Fibroblast of the aortic adventitia (primary cell): ENCODE measurements at regions not wholly inside any gene's neighbourhood (a gene's known extent, or its start where the extent isn't known, plus 50 kb on each side); places are given as distances from the start of the nearest gene placed in this dataset.

ENCODE experiments used
- DNase-seq: peaks from one replicate; pipeline ENCODE4 v3.0.0-alpha.2; 2010; ENCODE audit warnings: low read depth
- H3K4me3 ChIP-seq: 2 replicates; pipeline ENCODE4 v1.5.1; 2011; ENCODE audit warnings: low read depth, mild to moderate bottlenecking, control low read depth, low read length, moderate library complexity
- TF ChIP-seq, protein P1 (sequence below): IDR thresholded peaks from 2 replicates; pipeline ENCODE4 v1.5.1; 2011; ENCODE audit warnings: mild to moderate bottlenecking, low read length, control low read depth, inconsistent platforms; ENCODE audit not compliant: insufficient read depth

DNA sequence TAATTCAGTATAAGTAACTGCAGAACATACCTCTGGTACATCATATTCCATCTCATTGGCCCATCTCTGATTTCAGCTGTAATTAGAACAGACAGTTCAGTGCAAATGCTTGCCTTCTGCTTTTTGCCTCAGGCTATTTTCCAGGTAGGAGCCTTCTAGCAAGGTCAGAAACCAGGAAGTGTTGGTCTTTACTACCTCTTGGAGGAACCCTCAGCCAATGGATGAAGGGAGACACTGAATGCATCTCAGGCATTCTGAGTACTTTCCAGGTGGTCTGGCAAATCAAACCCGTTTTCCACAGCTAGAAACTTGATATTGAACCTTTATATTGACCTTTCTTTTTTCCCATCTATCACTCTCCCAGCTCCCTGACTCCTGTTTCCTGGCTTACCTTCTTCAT lies 348.5 kb upstream of the SOX2 start:
- DNase-seq = no peak
- no peak overlapping the region for H3K4me3 ChIP-seq
- TF ChIP-seq, protein P1, sequence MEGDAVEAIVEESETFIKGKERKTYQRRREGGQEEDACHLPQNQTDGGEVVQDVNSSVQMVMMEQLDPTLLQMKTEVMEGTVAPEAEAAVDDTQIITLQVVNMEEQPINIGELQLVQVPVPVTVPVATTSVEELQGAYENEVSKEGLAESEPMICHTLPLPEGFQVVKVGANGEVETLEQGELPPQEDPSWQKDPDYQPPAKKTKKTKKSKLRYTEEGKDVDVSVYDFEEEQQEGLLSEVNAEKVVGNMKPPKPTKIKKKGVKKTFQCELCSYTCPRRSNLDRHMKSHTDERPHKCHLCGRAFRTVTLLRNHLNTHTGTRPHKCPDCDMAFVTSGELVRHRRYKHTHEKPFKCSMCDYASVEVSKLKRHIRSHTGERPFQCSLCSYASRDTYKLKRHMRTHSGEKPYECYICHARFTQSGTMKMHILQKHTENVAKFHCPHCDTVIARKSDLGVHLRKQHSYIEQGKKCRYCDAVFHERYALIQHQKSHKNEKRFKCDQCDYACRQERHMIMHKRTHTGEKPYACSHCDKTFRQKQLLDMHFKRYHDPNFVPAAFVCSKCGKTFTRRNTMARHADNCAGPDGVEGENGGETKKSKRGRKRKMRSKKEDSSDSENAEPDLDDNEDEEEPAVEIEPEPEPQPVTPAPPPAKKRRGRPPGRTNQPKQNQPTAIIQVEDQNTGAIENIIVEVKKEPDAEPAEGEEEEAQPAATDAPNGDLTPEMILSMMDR = no peak

DNA sequence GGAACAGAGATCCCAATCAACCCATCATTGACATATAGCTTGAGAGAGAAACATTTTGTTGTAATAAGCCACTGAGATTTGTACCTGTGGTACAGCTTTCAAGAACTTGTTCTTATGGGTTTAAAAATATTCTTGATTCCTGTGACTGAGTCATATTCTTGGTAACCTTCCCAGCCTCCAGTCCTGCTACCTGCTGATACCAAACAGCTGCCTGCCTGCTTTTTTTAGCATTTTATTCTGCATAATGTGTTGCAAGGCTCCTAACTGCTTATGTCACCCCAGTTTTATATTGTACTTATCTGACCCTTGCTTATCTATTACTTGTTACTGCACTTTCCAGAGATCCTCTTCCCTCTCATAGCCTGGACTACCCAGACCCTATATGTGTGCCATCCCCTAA lies 349.3 kb upstream of the SOX2 start:
- TF ChIP-seq, protein P1 = no peak
- no peak overlapping the region for H3K4me3 ChIP-seq
- peak; percentile 65 for DNase-seq

DNA sequence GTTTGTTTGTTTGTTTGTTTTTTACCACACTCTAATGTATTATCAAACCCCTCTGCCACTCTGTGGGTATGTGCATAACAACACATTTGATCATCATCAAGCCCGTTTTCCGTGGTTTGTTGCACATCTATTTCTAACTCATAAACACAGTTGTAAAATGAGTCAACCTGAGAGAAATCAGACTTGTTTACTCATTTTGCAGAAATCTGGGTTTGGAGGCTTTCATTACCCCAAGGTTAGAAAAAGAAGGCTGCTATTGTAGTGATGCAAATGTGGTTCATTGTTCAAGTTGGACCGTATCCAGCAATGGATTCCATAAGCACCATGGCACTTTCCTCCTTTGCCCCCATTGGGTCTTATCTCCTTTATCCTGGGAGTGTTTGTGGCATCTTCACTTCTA lies 353.2 kb upstream of the SOX2 start:
- TF ChIP-seq, protein P1 = no peak
- H3K4me3 ChIP-seq = no peak overlapping the region
- DNase-seq = no peak

DNA sequence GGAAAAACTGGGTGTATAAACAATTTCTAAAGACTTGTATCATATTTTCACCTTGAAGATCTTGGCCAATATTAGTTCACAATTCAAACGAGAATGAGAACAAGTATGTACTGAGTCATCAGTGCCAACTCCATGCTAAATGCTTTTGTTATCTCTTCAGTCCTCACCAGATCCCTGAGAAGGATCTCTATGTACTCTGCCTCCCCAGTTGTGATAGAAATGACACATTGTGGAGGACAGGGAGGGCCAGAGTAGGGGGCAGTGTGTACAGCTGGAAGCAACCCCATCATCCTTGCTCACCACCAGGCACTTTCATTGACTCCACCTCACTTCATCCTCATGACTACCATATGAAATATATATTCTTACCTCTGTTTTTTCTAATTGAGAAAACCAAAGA lies 353.7 kb upstream of the SOX2 start:
- TF ChIP-seq, protein P1 = no peak
- no peak for DNase-seq
- H3K4me3 ChIP-seq = no peak overlapping the region

DNA sequence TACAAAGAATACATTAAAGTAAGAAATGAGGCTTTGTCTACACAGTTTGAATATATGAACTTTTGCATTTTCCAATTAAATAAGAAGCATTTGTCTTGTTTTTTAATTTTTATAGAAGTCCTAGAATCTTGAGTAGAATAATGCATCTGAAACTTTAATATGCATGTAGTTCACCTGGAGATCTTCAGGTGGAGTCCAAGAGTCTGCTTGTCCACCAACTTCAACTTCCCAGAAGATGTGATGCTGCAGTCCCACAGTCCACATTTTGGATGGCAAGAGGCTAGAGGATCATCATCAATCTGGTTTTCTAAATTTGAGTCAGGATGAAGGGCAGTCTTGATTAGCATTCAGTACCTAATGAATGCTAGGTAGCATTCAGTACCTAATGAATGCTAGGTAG lies 357.6 kb upstream of the SOX2 start:
- no peak for DNase-seq
- no peak overlapping the region for H3K4me3 ChIP-seq
- TF ChIP-seq, protein P1 = no peak

DNA sequence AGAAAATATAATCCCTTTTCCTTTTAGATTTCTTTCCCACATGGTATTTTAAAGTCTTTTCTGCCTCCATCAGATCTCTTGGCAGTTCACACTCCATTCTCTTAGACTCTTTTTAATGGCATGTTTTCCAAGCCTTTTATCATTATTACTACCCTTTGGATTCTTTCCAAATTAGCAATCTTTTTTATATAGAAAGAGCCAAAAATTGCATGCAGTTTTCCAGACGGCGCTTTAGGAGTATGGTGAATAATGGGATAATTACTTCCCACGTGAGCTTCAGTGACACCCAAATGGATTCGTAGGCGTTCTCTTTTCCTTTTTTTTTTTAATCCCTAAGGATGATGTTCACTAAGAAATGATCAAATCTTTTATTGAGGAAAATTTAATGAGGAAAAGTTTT lies 354.8 kb upstream of the DNAJC19 start:
- no peak for DNase-seq
- TF ChIP-seq, protein P1 = no peak
- no peak overlapping the region for H3K4me3 ChIP-seq

DNA sequence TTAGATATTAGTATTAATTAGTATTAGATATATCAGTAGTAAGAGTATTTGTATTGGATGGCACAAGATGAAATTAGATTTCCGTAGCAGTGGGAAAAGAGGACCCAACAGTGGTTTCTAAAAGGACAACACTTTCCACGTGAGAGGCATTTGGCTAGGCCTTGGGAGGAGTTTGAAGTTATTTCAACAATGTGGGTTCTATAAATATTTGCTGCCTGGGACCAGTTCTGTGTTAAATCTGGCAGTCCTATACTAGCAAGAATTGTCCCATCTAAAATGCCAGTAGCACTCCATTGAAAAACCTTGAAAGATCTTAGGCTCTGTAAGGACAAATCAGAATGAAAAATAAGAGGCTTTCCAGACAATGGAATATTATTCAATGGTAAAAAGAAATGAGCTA lies 347.1 kb upstream of the DNAJC19 start:
- H3K4me3 ChIP-seq = no peak overlapping the region
- TF ChIP-seq, protein P1 = no peak
- no peak for DNase-seq
